ENCODE measurements at regions not wholly inside any gene's neighbourhood (a gene's known extent, or its start where the extent isn't known, plus 50 kb on each side); places are given as distances from the start of the nearest gene placed in this dataset.

DNA sequence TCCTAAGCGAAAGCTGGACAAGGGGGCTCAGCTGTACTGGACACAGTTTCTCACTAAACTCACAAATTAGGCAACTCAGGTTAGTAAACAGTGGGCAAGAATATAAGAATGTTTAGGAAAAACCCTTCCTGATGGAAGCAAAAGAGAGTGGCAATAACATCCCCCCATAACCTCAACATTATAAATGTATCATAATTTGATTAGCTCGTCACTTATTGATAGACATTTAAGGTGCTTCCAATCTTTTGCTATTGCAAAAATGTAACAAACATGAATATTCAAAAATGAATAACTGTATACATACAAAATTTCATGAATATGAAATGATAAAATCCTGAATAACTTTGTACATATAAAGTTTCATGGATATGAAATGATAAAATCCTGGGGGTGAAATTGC, 415.7 kb downstream of the EPM2A start:
- no peaks in the 10 kb centered on the region for H3K4me1 ChIP-seq (ENCODE audit: control insufficient read depth in 2 of 2, insufficient read depth in 2 of 2, low read length in 2 of 2)
- ChIA-PET POLR2A (no interaction called here), CTCF (no interaction called here)
- H4K20me1 ChIP-seq (ENCODE audit: control insufficient read depth, insufficient read depth, low read length, poor library complexity, severe bottlenecking): no peaks in the 10 kb centered on the region
- no peaks in the 10 kb centered on the region for H3K27me3 ChIP-seq (replicated peaks in 1 of 4; ENCODE audit: control extremely low read depth in 1 of 4, control insufficient read depth in 3 of 4, insufficient read depth in 4 of 4, low read length in 3 of 4)
- Mint-ChIP-seq H3K9me3 (ENCODE audit: insufficient read depth) (peaks cover 5% of the 10 kb centered on the region), H3K4me1 (no peaks in the 10 kb centered on the region), H3K27ac (no peak overlapping the region), H3K4me3 (no peak overlapping the region), H3K27me3 (peaks cover 3% of the 10 kb centered on the region)
- H3K4me3 ChIP-seq (ENCODE audit: control extremely low read depth in 1 of 5, extremely low read depth in 1 of 5, insufficient read depth in 1 of 5, low read depth in 2 of 5, low read length in 4 of 5): no peak overlapping the region
- no peak for TF ChIP-seq CTCF (IDR thresholded peaks at IDR 0.05)
- TF ChIP-seq EZH2 (IDR thresholded peaks at IDR 0.05; ENCODE audit: borderline replicate concordance, insufficient read depth, low read depth, low read length, poor library complexity, severe bottlenecking): no peak
- H3K36me3 ChIP-seq (replicated peaks in 1 of 2; ENCODE audit: control extremely low read depth in 1 of 2, control insufficient read depth in 1 of 2, extremely low read depth in 1 of 2, insufficient read depth in 2 of 2, low read length in 1 of 2): no peaks in the 10 kb centered on the region
- H2AFZ ChIP-seq (ENCODE audit: insufficient read depth, low read depth, low read length, poor library complexity, severe bottlenecking): no peak overlapping the region
- H3K9ac ChIP-seq (ENCODE audit: low read length): no peak overlapping the region
- ATAC-seq (ENCODE audit: low read depth) (no peak), DNase-seq (no peak)
- no CpG with 5 or more reads among the region's 2 CpGs for WGBS (ENCODE audit: insufficient coverage)
- no peak overlapping the region for H3K4me2 ChIP-seq (replicated peaks; ENCODE audit: low read depth, low read length, poor library complexity, severe bottlenecking)
- H3K9me3 ChIP-seq (ENCODE audit: control extremely low read depth in 1 of 3, control insufficient read depth in 2 of 3, insufficient read depth in 1 of 3, low read length in 2 of 3): no peaks in the 10 kb centered on the region
- H3K79me2 ChIP-seq (ENCODE audit: control insufficient read depth, insufficient read depth, low read length): no peaks in the 10 kb centered on the region
- intact Hi-C loops (cut with micrococcal nuclease): no loop called here
- H3K27ac ChIP-seq (ENCODE audit: low read length in 2 of 2): no peak overlapping the region

GRCh38 chr6:145323646-145324045, 411.7 kb downstream of the EPM2A start:
- Histone ChIP-seq H3K27me3 (replicated peaks in 1 of 4; ENCODE audit: control extremely low read depth in 1 of 4, control insufficient read depth in 3 of 4, insufficient read depth in 4 of 4, low read length in 3 of 4) (no peaks in the 10 kb centered on the region), H3K4me1 (ENCODE audit: control insufficient read depth in 2 of 2, insufficient read depth in 2 of 2, low read length in 2 of 2) (no peaks in the 10 kb centered on the region), H3K4me3 (ENCODE audit: control extremely low read depth in 1 of 5, extremely low read depth in 1 of 5, insufficient read depth in 1 of 5, low read depth in 2 of 5, low read length in 4 of 5) (no peak overlapping the region), H2AFZ (ENCODE audit: insufficient read depth, low read depth, low read length, poor library complexity, severe bottlenecking) (no peak overlapping the region), H3K9me3 (ENCODE audit: control extremely low read depth in 1 of 3, control insufficient read depth in 2 of 3, insufficient read depth in 1 of 3, low read length in 2 of 3) (no peaks in the 10 kb centered on the region), H3K36me3 (replicated peaks in 1 of 2; ENCODE audit: control extremely low read depth in 1 of 2, control insufficient read depth in 1 of 2, extremely low read depth in 1 of 2, insufficient read depth in 2 of 2, low read length in 1 of 2) (no peaks in the 10 kb centered on the region), H3K4me2 (replicated peaks; ENCODE audit: low read depth, low read length, poor library complexity, severe bottlenecking) (no peak overlapping the region), H3K9ac (ENCODE audit: low read length) (no peak overlapping the region), H3K79me2 (ENCODE audit: control insufficient read depth, insufficient read depth, low read length) (no peaks in the 10 kb centered on the region), H4K20me1 (ENCODE audit: control insufficient read depth, insufficient read depth, low read length, poor library complexity, severe bottlenecking) (no peaks in the 10 kb centered on the region), H3K27ac (ENCODE audit: low read length in 2 of 2) (no peak overlapping the region)
- ATAC-seq (ENCODE audit: low read depth) (no peak), DNase-seq (no peak)
- no peaks in the 10 kb centered on the region for H3K4me1 Mint-ChIP-seq
- 100% methylated on average over 1 of the region's 1 CpG for WGBS (ENCODE audit: insufficient coverage)
- ChIA-PET CTCF (no interaction called here), POLR2A (no interaction called here)
- H3K27ac Mint-ChIP-seq: no peak overlapping the region
- intact Hi-C loops (cut with micrococcal nuclease): no loop called here
- no peak overlapping the region for H3K4me3 Mint-ChIP-seq
- TF ChIP-seq CTCF (IDR thresholded peaks at IDR 0.05): no peak
- TF ChIP-seq EZH2 (IDR thresholded peaks at IDR 0.05; ENCODE audit: borderline replicate concordance, insufficient read depth, low read depth, low read length, poor library complexity, severe bottlenecking): no peak
- H3K27me3 Mint-ChIP-seq: peaks cover 3% of the 10 kb centered on the region
- H3K9me3 Mint-ChIP-seq (ENCODE audit: insufficient read depth): no peaks in the 10 kb centered on the region
